ENCODE measurements at regions not wholly inside any gene's neighbourhood (a gene's known extent, or its start where the extent isn't known, plus 50 kb on each side); places are given as distances from the start of the nearest gene placed in this dataset.

GRCh38 chr5:145687943-145688342 is 147.2 kb downstream of the PRELID2 start:
- TF ChIP-seq REST (IDR thresholded peaks at IDR 0.05; ENCODE audit: insufficient replicate concordance, low read depth) (no peak), GABPA (IDR thresholded peaks at IDR 0.05; ENCODE audit: low read depth) (no peak), POLR2AphosphoS5 (IDR thresholded peaks at IDR 0.05; ENCODE audit: low read depth) (no peak), CTCF (IDR thresholded peaks at IDR 0.05; ENCODE audit: insufficient read depth, low read length) (no peak), SPI1 (IDR thresholded peaks at IDR 0.05; ENCODE audit: borderline replicate concordance, low read depth) (no peak)
- Histone ChIP-seq H3K27ac (replicated peaks) (no peak overlapping the region), H3K4me3 (replicated peaks; ENCODE audit: insufficient read depth, low read length) (no peak overlapping the region), H3K27me3 (ENCODE audit: insufficient read depth, poor library complexity, severe bottlenecking) (no peaks in the 10 kb centered on the region)
- DNase-seq (ENCODE audit: low read depth in 1 of 2, low spot score in 1 of 2): no peak

- no peak overlapping the region for H3K4me3 ChIP-seq (replicated peaks; ENCODE audit: insufficient read depth, low read length)
- H3K27ac ChIP-seq (replicated peaks): no peak overlapping the region
- DNase-seq (ENCODE audit: low read depth in 1 of 2, low spot score in 1 of 2): no peak
- H3K27me3 ChIP-seq (ENCODE audit: insufficient read depth, poor library complexity, severe bottlenecking): no peaks in the 10 kb centered on the region
- TF ChIP-seq POLR2AphosphoS5 (IDR thresholded peaks at IDR 0.05; ENCODE audit: low read depth) (no peak), CTCF (IDR thresholded peaks at IDR 0.05; ENCODE audit: insufficient read depth, low read length) (no peak), SPI1 (IDR thresholded peaks at IDR 0.05; ENCODE audit: borderline replicate concordance, low read depth) (no peak), REST (IDR thresholded peaks at IDR 0.05; ENCODE audit: insufficient replicate concordance, low read depth) (no peak), GABPA (IDR thresholded peaks at IDR 0.05; ENCODE audit: low read depth) (no peak)
Observed at GRCh38 chr5:145685417-145685816, 149.7 kb downstream of the PRELID2 start.

GRCh38 chr5:145683431-145683830 is 151.7 kb downstream of the PRELID2 start:
- TF ChIP-seq CTCF (IDR thresholded peaks at IDR 0.05; ENCODE audit: insufficient read depth, low read length) (no peak), GABPA (IDR thresholded peaks at IDR 0.05; ENCODE audit: low read depth) (no peak), REST (IDR thresholded peaks at IDR 0.05; ENCODE audit: insufficient replicate concordance, low read depth) (no peak), SPI1 (IDR thresholded peaks at IDR 0.05; ENCODE audit: borderline replicate concordance, low read depth) (no peak), POLR2AphosphoS5 (IDR thresholded peaks at IDR 0.05; ENCODE audit: low read depth) (no peak)
- DNase-seq (ENCODE audit: low read depth in 1 of 2, low spot score in 1 of 2): no peak
- Histone ChIP-seq H3K4me3 (replicated peaks; ENCODE audit: insufficient read depth, low read length) (no peak overlapping the region), H3K27ac (replicated peaks) (no peak overlapping the region), H3K27me3 (ENCODE audit: insufficient read depth, poor library complexity, severe bottlenecking) (no peaks in the 10 kb centered on the region)
